ENCODE measurements at regions not wholly inside any gene's neighbourhood (a gene's known extent, or its start where the extent isn't known, plus 50 kb on each side); places are given as distances from the start of the nearest gene placed in this dataset.

GRCh38 chr6:20028562-20028961, 183.7 kb downstream of the MBOAT1 start:
- Histone ChIP-seq H2AK5ac (ENCODE audit: low read length) (no peak overlapping the region), H3K9ac (ENCODE audit: low read length) (no peak overlapping the region), H3K79me1 (ENCODE audit: low read length) (no peaks in the 10 kb centered on the region), H3K4me3 (ENCODE audit: low read length) (no peak overlapping the region), H3K56ac (ENCODE audit: low read length) (no peak overlapping the region), H3K18ac (ENCODE audit: low read length) (no peak overlapping the region), H2BK5ac (ENCODE audit: low read length) (no peak overlapping the region), H2BK120ac (ENCODE audit: low read depth, low read length) (no peak overlapping the region), H3K4me1 (ENCODE audit: control insufficient read depth, low read depth, low read length) (no peaks in the 10 kb centered on the region), H3K27ac (ENCODE audit: low read depth, low read length) (no peak overlapping the region), H3K4ac (ENCODE audit: low read depth, low read length) (no peak overlapping the region), H4K5ac (ENCODE audit: low read length) (no peak overlapping the region), H3K4me2 (ENCODE audit: low read length) (no peak overlapping the region), H2BK15ac (replicated peaks; ENCODE audit: low read depth) (no peak overlapping the region), H3K36me3 (ENCODE audit: control insufficient read depth, insufficient read depth, low read length) (no peaks in the 10 kb centered on the region), H3K23ac (ENCODE audit: low read length) (no peak overlapping the region), H3K27me3 (ENCODE audit: insufficient read depth, low read length, poor library complexity) (no peaks in the 10 kb centered on the region), H3K79me2 (ENCODE audit: control insufficient read depth, insufficient read depth, low read length) (no peaks in the 10 kb centered on the region), H4K8ac (ENCODE audit: low read depth, low read length) (no peak overlapping the region)
- DNase-seq: no peak
- WGBS (ENCODE audit: extremely low coverage, insufficient coverage, low lambda C conversion rate): no CpG with 5 or more reads among the region's 4 CpGs

GRCh38 chr6:20029979-20030378, 182.3 kb downstream of the MBOAT1 start:
- no peak overlapping the region for H2BK15ac ChIP-seq (replicated peaks; ENCODE audit: low read depth)
- no peaks in the 10 kb centered on the region for H3K79me1 ChIP-seq (ENCODE audit: low read length)
- H2BK5ac ChIP-seq (ENCODE audit: low read length): no peak overlapping the region
- no peak for DNase-seq
- no peaks in the 10 kb centered on the region for H3K79me2 ChIP-seq (ENCODE audit: control insufficient read depth, insufficient read depth, low read length)
- no peaks in the 10 kb centered on the region for H3K36me3 ChIP-seq (ENCODE audit: control insufficient read depth, insufficient read depth, low read length)
- no peaks in the 10 kb centered on the region for H3K27me3 ChIP-seq (ENCODE audit: insufficient read depth, low read length, poor library complexity)
- H3K9ac ChIP-seq (ENCODE audit: low read length): no peak overlapping the region
- no peak overlapping the region for H3K27ac ChIP-seq (ENCODE audit: low read depth, low read length)
- H3K56ac ChIP-seq (ENCODE audit: low read length): no peak overlapping the region
- no peak overlapping the region for H3K23ac ChIP-seq (ENCODE audit: low read length)
- no peak overlapping the region for H2AK5ac ChIP-seq (ENCODE audit: low read length)
- H3K4me3 ChIP-seq (ENCODE audit: low read length): no peak overlapping the region
- no peak overlapping the region for H3K4ac ChIP-seq (ENCODE audit: low read depth, low read length)
- H3K18ac ChIP-seq (ENCODE audit: low read length): no peak overlapping the region
- no peak overlapping the region for H4K5ac ChIP-seq (ENCODE audit: low read length)
- no peak overlapping the region for H3K4me2 ChIP-seq (ENCODE audit: low read length)
- WGBS (ENCODE audit: extremely low coverage, insufficient coverage, low lambda C conversion rate): no CpG with 5 or more reads among the region's 3 CpGs
- no peaks in the 10 kb centered on the region for H3K4me1 ChIP-seq (ENCODE audit: control insufficient read depth, low read depth, low read length)
- H2BK120ac ChIP-seq (ENCODE audit: low read depth, low read length): no peak overlapping the region
- H4K8ac ChIP-seq (ENCODE audit: low read depth, low read length): no peak overlapping the region

GRCh38 chr6:20031342-20031741, 180.9 kb downstream of the MBOAT1 start:
- no peaks in the 10 kb centered on the region for H3K79me2 ChIP-seq (ENCODE audit: control insufficient read depth, insufficient read depth, low read length)
- H3K18ac ChIP-seq (ENCODE audit: low read length): no peak overlapping the region
- no peak overlapping the region for H2BK120ac ChIP-seq (ENCODE audit: low read depth, low read length)
- DNase-seq: no peak
- no CpG with 5 or more reads among the region's 4 CpGs for WGBS (ENCODE audit: extremely low coverage, insufficient coverage, low lambda C conversion rate)
- H3K27ac ChIP-seq (ENCODE audit: low read depth, low read length): no peak overlapping the region
- H3K27me3 ChIP-seq (ENCODE audit: insufficient read depth, low read length, poor library complexity): no peaks in the 10 kb centered on the region
- no peak overlapping the region for H3K4me2 ChIP-seq (ENCODE audit: low read length)
- H2AK5ac ChIP-seq (ENCODE audit: low read length): no peak overlapping the region
- H3K9ac ChIP-seq (ENCODE audit: low read length): no peak overlapping the region
- no peak overlapping the region for H2BK15ac ChIP-seq (replicated peaks; ENCODE audit: low read depth)
- H4K8ac ChIP-seq (ENCODE audit: low read depth, low read length): no peak overlapping the region
- H3K56ac ChIP-seq (ENCODE audit: low read length): no peak overlapping the region
- H3K4me1 ChIP-seq (ENCODE audit: control insufficient read depth, low read depth, low read length): no peaks in the 10 kb centered on the region
- no peak overlapping the region for H4K5ac ChIP-seq (ENCODE audit: low read length)
- H3K23ac ChIP-seq (ENCODE audit: low read length): no peak overlapping the region
- H3K36me3 ChIP-seq (ENCODE audit: control insufficient read depth, insufficient read depth, low read length): no peaks in the 10 kb centered on the region
- no peak overlapping the region for H3K4me3 ChIP-seq (ENCODE audit: low read length)
- no peak overlapping the region for H3K4ac ChIP-seq (ENCODE audit: low read depth, low read length)
- no peak overlapping the region for H2BK5ac ChIP-seq (ENCODE audit: low read length)
- H3K79me1 ChIP-seq (ENCODE audit: low read length): no peaks in the 10 kb centered on the region

GRCh38 chr6:20033697-20034407, 178.4 kb downstream of the MBOAT1 start:
- Histone ChIP-seq H3K4ac (ENCODE audit: low read depth, low read length) (no peak overlapping the region), H4K8ac (ENCODE audit: low read depth, low read length) (no peak overlapping the region), H3K4me3 (ENCODE audit: low read length) (no peak overlapping the region), H3K9ac (ENCODE audit: low read length) (no peak overlapping the region), H2BK15ac (replicated peaks; ENCODE audit: low read depth) (no peak overlapping the region), H3K27ac (ENCODE audit: low read depth, low read length) (no peak overlapping the region), H3K18ac (ENCODE audit: low read length) (no peak overlapping the region), H3K36me3 (ENCODE audit: control insufficient read depth, insufficient read depth, low read length) (no peaks in the 10 kb centered on the region), H3K79me2 (ENCODE audit: control insufficient read depth, insufficient read depth, low read length) (no peaks in the 10 kb centered on the region), H3K56ac (ENCODE audit: low read length) (no peak overlapping the region), H2BK120ac (ENCODE audit: low read depth, low read length) (no peak overlapping the region), H3K4me2 (ENCODE audit: low read length) (no peak overlapping the region), H3K4me1 (ENCODE audit: control insufficient read depth, low read depth, low read length) (no peaks in the 10 kb centered on the region), H3K79me1 (ENCODE audit: low read length) (no peaks in the 10 kb centered on the region), H4K5ac (ENCODE audit: low read length) (no peak overlapping the region), H3K27me3 (ENCODE audit: insufficient read depth, low read length, poor library complexity) (no peaks in the 10 kb centered on the region), H2AK5ac (ENCODE audit: low read length) (no peak overlapping the region), H3K23ac (ENCODE audit: low read length) (no peak overlapping the region), H2BK5ac (ENCODE audit: low read length) (no peak overlapping the region)
- no CpG with 5 or more reads among the region's 8 CpGs for WGBS (ENCODE audit: extremely low coverage, insufficient coverage, low lambda C conversion rate)
- DNase-seq: peak; percentile 11

GRCh38 chr6:20034408-20034769, 177.9 kb downstream of the MBOAT1 start:
- Histone ChIP-seq H3K4ac (ENCODE audit: low read depth, low read length) (no peak overlapping the region), H3K27ac (ENCODE audit: low read depth, low read length) (no peak overlapping the region), H3K79me2 (ENCODE audit: control insufficient read depth, insufficient read depth, low read length) (no peaks in the 10 kb centered on the region), H3K36me3 (ENCODE audit: control insufficient read depth, insufficient read depth, low read length) (no peaks in the 10 kb centered on the region), H4K5ac (ENCODE audit: low read length) (no peak overlapping the region), H3K9ac (ENCODE audit: low read length) (no peak overlapping the region), H3K18ac (ENCODE audit: low read length) (no peak overlapping the region), H3K23ac (ENCODE audit: low read length) (no peak overlapping the region), H3K27me3 (ENCODE audit: insufficient read depth, low read length, poor library complexity) (no peaks in the 10 kb centered on the region), H2BK15ac (replicated peaks; ENCODE audit: low read depth) (no peak overlapping the region), H2AK5ac (ENCODE audit: low read length) (no peak overlapping the region), H3K79me1 (ENCODE audit: low read length) (no peaks in the 10 kb centered on the region), H2BK5ac (ENCODE audit: low read length) (no peak overlapping the region), H3K56ac (ENCODE audit: low read length) (no peak overlapping the region), H4K8ac (ENCODE audit: low read depth, low read length) (no peak overlapping the region), H3K4me2 (ENCODE audit: low read length) (no peak overlapping the region), H2BK120ac (ENCODE audit: low read depth, low read length) (no peak overlapping the region), H3K4me3 (ENCODE audit: low read length) (no peak overlapping the region), H3K4me1 (ENCODE audit: control insufficient read depth, low read depth, low read length) (no peaks in the 10 kb centered on the region)
- WGBS (ENCODE audit: extremely low coverage, insufficient coverage, low lambda C conversion rate): no CpG with 5 or more reads among the region's 5 CpGs
- no peak for DNase-seq

GRCh38 chr6:20036141-20036677, 176.1 kb downstream of the MBOAT1 start:
- Histone ChIP-seq H3K9ac (ENCODE audit: low read length) (no peak overlapping the region), H2BK15ac (replicated peaks; ENCODE audit: low read depth) (no peak overlapping the region)
- no peak for DNase-seq

More at GRCh38 chr6:20036141-20036677, 176.1 kb downstream of the MBOAT1 start:
- Histone ChIP-seq H3K36me3 (ENCODE audit: control insufficient read depth, insufficient read depth, low read length) (no peaks in the 10 kb centered on the region), H3K18ac (ENCODE audit: low read length) (no peak overlapping the region), H2BK120ac (ENCODE audit: low read depth, low read length) (no peak overlapping the region), H3K23ac (ENCODE audit: low read length) (peak overlapping the region; percentile 19), H3K79me2 (ENCODE audit: control insufficient read depth, insufficient read depth, low read length) (no peaks in the 10 kb centered on the region), H2AK5ac (ENCODE audit: low read length) (no peak overlapping the region), H3K56ac (ENCODE audit: low read length) (no peak overlapping the region), H4K5ac (ENCODE audit: low read length) (no peak overlapping the region), H3K4me1 (ENCODE audit: control insufficient read depth, low read depth, low read length) (no peaks in the 10 kb centered on the region), H3K4me2 (ENCODE audit: low read length) (no peak overlapping the region), H2BK5ac (ENCODE audit: low read length) (no peak overlapping the region), H3K27me3 (ENCODE audit: insufficient read depth, low read length, poor library complexity) (no peaks in the 10 kb centered on the region), H3K4ac (ENCODE audit: low read depth, low read length) (no peak overlapping the region), H3K4me3 (ENCODE audit: low read length) (no peak overlapping the region), H4K8ac (ENCODE audit: low read depth, low read length) (no peak overlapping the region), H3K27ac (ENCODE audit: low read depth, low read length) (no peak overlapping the region), H3K79me1 (ENCODE audit: low read length) (no peaks in the 10 kb centered on the region)
- no CpG with 5 or more reads among the region's 7 CpGs for WGBS (ENCODE audit: extremely low coverage, insufficient coverage, low lambda C conversion rate)

Data from mesendoderm (in vitro differentiated cells).